BLaER1 (cell line): ENCODE measurements at regions not wholly inside any gene's neighbourhood (a gene's known extent, or its start where the extent isn't known, plus 50 kb on each side); places are given as distances from the start of the nearest gene placed in this dataset.

Source experiments
- H3K27ac ChIP-seq: shearing (Covaris generic); formaldehyde crosslinking; 2 replicates; pipeline ENCODE4 v1.8.1; 2022
- H3K27me3 ChIP-seq: shearing (Covaris generic); formaldehyde crosslinking; 2 replicates; pipeline ENCODE4 v1.8.1; 2022
- H3K36me3 ChIP-seq: shearing (Covaris generic); formaldehyde crosslinking; 2 replicates; pipeline ENCODE4 v1.8.1; 2022
- H3K4me1 ChIP-seq: shearing (Covaris generic); formaldehyde crosslinking; 2 replicates; pipeline ENCODE4 v1.8.1; 2022
- H3K4me2 ChIP-seq: shearing (Covaris generic); formaldehyde crosslinking; 2 replicates; pipeline ENCODE4 v1.8.1; 2022
- H3K4me3 ChIP-seq: shearing (Covaris generic); formaldehyde crosslinking; 2 replicates; pipeline ENCODE4 v1.8.1; 2022
- H3K9ac ChIP-seq: shearing (Covaris generic); formaldehyde crosslinking; 2 replicates; pipeline ENCODE4 v1.8.1; 2022
- H3K9me3 ChIP-seq: shearing (Covaris generic); formaldehyde crosslinking; 2 replicates; pipeline ENCODE4 v1.8.1; 2022
- H4K20me1 ChIP-seq: shearing (Covaris generic); formaldehyde crosslinking; 2 replicates; pipeline ENCODE4 v1.8.1; 2022
- Cebpa-rat ChIP-seq: shearing (Covaris generic); IDR thresholded peaks from 2 replicates; pipeline ENCODE4 v1.8.1; 2022

GRCh38 chr6:53418288-53418687 lies 69.5 kb upstream of the ELOVL5 start:
- Histone ChIP-seq H3K4me3 (no peak overlapping the region), H4K20me1 (no peaks in the 10 kb centered on the region), H3K27ac (no peak overlapping the region), H3K9ac (no peak overlapping the region), H3K36me3 (no peaks in the 10 kb centered on the region), H3K4me1 (no peaks in the 10 kb centered on the region), H3K9me3 (no peaks in the 10 kb centered on the region), H3K27me3 (no peaks in the 10 kb centered on the region), H3K4me2 (no peak overlapping the region)
- no peak for TF ChIP-seq Cebpa-rat

- no peak for TF ChIP-seq Cebpa-rat
- Histone ChIP-seq H3K4me3 (no peak overlapping the region), H3K27ac (no peak overlapping the region), H3K9ac (no peak overlapping the region), H3K36me3 (no peaks in the 10 kb centered on the region), H3K27me3 (no peaks in the 10 kb centered on the region), H3K4me1 (no peaks in the 10 kb centered on the region), H3K4me2 (no peak overlapping the region), H4K20me1 (no peaks in the 10 kb centered on the region), H3K9me3 (no peaks in the 10 kb centered on the region)
These were observed 68.4 kb upstream of the ELOVL5 start for GRCh38 chr6:53417141-53417540.

- no peaks in the 10 kb centered on the region for H3K4me1 ChIP-seq
- no peak overlapping the region for H3K27ac ChIP-seq
- H3K9me3 ChIP-seq: no peaks in the 10 kb centered on the region
- no peak overlapping the region for H3K9ac ChIP-seq
- no peaks in the 10 kb centered on the region for H3K36me3 ChIP-seq
- H3K27me3 ChIP-seq: no peaks in the 10 kb centered on the region
- no peaks in the 10 kb centered on the region for H4K20me1 ChIP-seq
- H3K4me3 ChIP-seq: no peak overlapping the region
- no peak for TF ChIP-seq Cebpa-rat
- H3K4me2 ChIP-seq: no peak overlapping the region
These were observed 64.6 kb upstream of the ELOVL5 start for GRCh38 chr6:53413326-53413725.

DNA sequence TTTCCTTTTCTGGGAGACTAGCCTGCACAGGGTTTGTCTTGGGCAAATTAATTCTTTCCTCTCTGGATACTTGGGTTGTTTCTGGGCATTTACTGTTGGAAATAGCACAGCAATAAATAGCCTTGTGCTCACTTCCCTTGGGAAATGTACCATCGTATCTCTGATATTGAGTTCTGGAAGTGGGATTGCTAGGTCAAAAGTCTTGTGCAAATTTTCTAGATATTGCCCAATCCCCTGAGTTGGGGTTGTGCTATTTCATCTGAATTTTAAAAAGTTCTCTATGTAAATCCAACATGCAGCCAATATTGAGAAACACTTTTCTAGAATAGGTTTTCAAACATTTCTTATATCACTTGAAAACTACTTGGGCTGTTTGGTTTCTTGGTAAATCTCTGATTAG lies 64.0 kb upstream of the ELOVL5 start:
- Histone ChIP-seq H3K4me3 (no peak overlapping the region), H3K4me1 (no peaks in the 10 kb centered on the region), H3K9ac (no peak overlapping the region), H4K20me1 (no peaks in the 10 kb centered on the region), H3K4me2 (no peak overlapping the region), H3K36me3 (no peaks in the 10 kb centered on the region), H3K9me3 (no peaks in the 10 kb centered on the region), H3K27me3 (no peaks in the 10 kb centered on the region), H3K27ac (no peak overlapping the region)
- no peak for TF ChIP-seq Cebpa-rat

DNA sequence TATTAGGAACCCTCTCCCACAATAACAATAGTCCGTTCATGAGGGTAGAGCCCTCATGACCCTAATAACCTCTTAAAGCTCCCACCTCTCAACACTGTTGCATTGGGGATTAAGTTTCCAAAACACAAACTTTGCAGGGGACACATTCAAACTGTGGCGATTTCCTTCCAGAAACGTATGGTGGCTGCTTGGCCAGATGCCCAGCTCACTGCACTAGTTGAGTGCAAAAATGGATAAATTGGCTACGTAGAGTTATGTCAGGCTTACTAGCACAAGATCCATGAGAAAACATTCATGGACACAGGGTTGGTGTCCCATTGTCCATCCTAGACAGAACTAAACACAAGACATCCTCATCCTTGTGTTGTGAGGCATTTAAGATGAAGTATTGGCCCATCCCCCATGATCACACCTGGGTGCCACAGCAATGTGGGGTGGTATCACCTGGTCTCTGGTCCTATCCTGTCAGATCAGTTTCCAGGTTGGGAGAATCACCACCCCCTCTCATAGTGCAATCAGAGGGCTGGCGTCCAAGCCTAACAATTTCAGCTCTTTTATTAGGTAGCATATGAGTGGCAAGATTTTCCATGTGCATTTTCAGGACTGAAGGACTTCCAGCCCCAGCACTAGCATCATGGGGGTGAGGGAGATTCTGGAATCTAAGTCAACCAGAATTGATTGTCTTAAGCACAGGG lies 63.4 kb upstream of the ELOVL5 start:
- H3K27ac ChIP-seq: no peak overlapping the region
- no peaks in the 10 kb centered on the region for H3K9me3 ChIP-seq
- H4K20me1 ChIP-seq: no peaks in the 10 kb centered on the region
- no peaks in the 10 kb centered on the region for H3K4me1 ChIP-seq
- H3K9ac ChIP-seq: no peak overlapping the region
- H3K4me2 ChIP-seq: no peak overlapping the region
- H3K4me3 ChIP-seq: no peak overlapping the region
- TF ChIP-seq Cebpa-rat: no peak
- no peaks in the 10 kb centered on the region for H3K27me3 ChIP-seq
- H3K36me3 ChIP-seq: no peaks in the 10 kb centered on the region

DNA sequence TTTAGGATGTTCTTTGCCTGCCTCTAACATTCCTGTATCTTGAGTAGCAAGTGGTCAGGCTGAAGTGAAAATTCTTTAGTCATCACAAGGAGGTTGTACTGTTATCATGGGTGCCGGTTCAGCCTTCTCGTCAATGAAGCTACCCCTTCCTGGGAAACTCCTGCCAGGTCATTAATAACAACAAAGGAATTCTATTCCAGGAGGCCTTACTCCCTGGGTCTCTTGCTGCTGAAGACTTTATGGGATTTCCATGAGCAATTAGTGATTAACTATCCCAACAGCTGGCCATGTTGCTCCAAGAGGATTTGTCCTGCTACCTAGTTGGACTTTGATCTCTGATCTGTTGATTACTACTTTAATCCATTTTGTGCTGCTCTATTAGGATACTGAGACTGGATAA lies 62.7 kb upstream of the ELOVL5 start:
- Histone ChIP-seq H3K4me3 (no peak overlapping the region), H4K20me1 (no peaks in the 10 kb centered on the region), H3K9me3 (no peaks in the 10 kb centered on the region), H3K4me2 (no peak overlapping the region), H3K27ac (no peak overlapping the region), H3K27me3 (no peaks in the 10 kb centered on the region), H3K4me1 (no peaks in the 10 kb centered on the region), H3K9ac (no peak overlapping the region), H3K36me3 (no peaks in the 10 kb centered on the region)
- no peak for TF ChIP-seq Cebpa-rat

- Histone ChIP-seq H3K4me1 (no peaks in the 10 kb centered on the region), H3K4me2 (no peak overlapping the region), H3K9me3 (no peaks in the 10 kb centered on the region), H4K20me1 (no peaks in the 10 kb centered on the region), H3K27ac (no peak overlapping the region), H3K4me3 (no peak overlapping the region), H3K9ac (no peak overlapping the region), H3K36me3 (no peaks in the 10 kb centered on the region), H3K27me3 (no peaks in the 10 kb centered on the region)
- no peak for TF ChIP-seq Cebpa-rat
These were observed 61.9 kb upstream of the ELOVL5 start for GRCh38 chr6:53410508-53411258.

DNA sequence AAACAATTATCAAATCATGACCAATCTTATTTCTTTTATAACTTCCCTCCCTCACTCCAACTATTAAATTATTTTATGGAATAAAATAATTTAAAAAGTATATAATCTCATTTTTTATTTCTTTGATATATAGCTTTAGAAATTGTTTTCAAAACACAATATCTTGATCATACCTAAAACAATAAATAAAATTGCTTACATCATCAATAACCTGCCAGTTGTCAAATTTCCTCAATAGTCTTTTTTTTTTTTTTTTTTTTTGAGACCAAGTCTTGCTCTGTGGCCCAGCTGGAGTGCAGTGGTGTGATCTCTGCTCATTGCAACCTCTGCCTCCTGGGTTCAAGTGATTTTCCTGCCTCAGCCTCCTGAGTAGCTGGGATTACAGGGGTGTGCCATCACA lies 60.1 kb upstream of the ELOVL5 start:
- no peak overlapping the region for H3K4me2 ChIP-seq
- H3K9me3 ChIP-seq: 0 out of 2 replicates have a peak, but pooled peaks cover 3% of the 10 kb centered on the region
- no peaks in the 10 kb centered on the region for H3K4me1 ChIP-seq
- H3K27me3 ChIP-seq: no peaks in the 10 kb centered on the region
- TF ChIP-seq Cebpa-rat: no peak
- no peaks in the 10 kb centered on the region for H3K36me3 ChIP-seq
- H4K20me1 ChIP-seq: no peaks in the 10 kb centered on the region
- no peak overlapping the region for H3K9ac ChIP-seq
- no peak overlapping the region for H3K27ac ChIP-seq
- no peak overlapping the region for H3K4me3 ChIP-seq

DNA sequence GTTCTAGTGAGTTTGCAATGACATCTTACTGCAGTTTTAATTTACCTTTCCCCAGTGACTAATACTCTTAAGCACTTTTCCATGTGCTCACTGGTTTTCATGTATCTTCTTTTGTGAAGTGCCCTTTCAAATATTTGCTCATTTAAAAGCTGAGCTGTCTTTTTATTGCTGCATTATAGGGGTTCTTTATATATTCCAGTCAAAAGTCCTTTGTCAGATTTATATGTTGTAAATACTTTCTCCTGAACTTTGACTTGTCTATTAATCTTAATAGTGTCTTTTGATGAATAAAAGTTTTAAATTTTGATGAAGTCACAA lies 50.2 kb upstream of the ELOVL5 start:
- TF ChIP-seq Cebpa-rat: no peak
- no peaks in the 10 kb centered on the region for H3K4me1 ChIP-seq
- H3K4me3 ChIP-seq: no peak overlapping the region
- H4K20me1 ChIP-seq: no peaks in the 10 kb centered on the region
- H3K9me3 ChIP-seq: 0 out of 2 replicates have a peak, but pooled peaks cover 1% of the 10 kb centered on the region
- H3K9ac ChIP-seq: no peak overlapping the region
- no peak overlapping the region for H3K27ac ChIP-seq
- no peak overlapping the region for H3K4me2 ChIP-seq
- no peaks in the 10 kb centered on the region for H3K36me3 ChIP-seq
- H3K27me3 ChIP-seq: no peaks in the 10 kb centered on the region

DNA sequence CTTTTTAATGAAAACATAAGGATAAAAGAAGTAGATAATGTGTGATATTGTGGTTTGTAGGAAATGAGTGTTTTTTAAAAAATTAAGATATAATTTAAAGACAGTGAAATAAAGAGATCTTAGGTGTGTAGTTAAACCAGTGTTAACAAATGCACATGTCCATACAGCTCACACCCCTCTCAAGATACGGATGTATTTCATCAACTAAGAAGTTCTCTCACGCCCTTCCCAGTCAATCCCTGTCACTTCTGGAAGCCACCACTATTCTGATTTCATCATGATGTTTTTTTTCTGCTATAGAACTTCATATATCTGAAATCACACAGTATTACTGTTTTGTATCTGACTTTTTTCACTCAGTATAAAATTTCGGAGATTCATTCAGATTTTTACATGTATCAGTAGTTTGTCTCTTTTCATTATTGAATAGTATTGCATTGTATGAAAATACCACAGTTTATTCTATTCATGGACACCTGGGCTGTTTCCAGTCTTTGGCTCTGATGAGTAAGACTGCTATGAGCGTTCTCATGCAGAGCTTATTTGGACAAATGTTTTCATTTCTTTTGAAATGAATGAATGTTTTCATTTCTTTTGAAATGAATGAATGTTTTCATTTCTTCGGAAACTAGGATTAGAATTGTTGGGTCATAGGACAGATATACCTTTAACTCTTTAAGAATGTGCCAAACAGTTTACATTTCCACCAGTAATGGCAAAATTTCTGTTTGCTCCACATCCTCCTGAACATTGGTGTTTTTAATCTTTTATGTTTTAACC lies 49.7 kb upstream of the ELOVL5 start:
- Histone ChIP-seq H3K4me2 (no peak overlapping the region), H3K27ac (no peak overlapping the region), H3K4me1 (no peaks in the 10 kb centered on the region), H3K9ac (no peak overlapping the region), H3K36me3 (no peaks in the 10 kb centered on the region), H3K27me3 (no peaks in the 10 kb centered on the region), H3K9me3 (no peaks in the 10 kb centered on the region), H3K4me3 (no peak overlapping the region), H4K20me1 (no peaks in the 10 kb centered on the region)
- TF ChIP-seq Cebpa-rat: no peak
